D721Med (cell line): ENCODE measurements at regions not wholly inside any gene's neighbourhood (a gene's known extent, or its start where the extent isn't known, plus 50 kb on each side); places are given as distances from the start of the nearest gene placed in this dataset.

ENCODE experiments used
- DNase-seq: peaks from one replicate; pipeline ENCODE4 v3.0.0; 2011; ENCODE audit warnings: low spot score; ENCODE audit not compliant: insufficient read length
- FAIRE-seq: peaks from 2 replicates; lab custom pipeline; 2011; peaks lifted over from hg19 to GRCh38; lab: Jason Lieb, UNC
- CTCF ChIP-seq: IDR thresholded peaks from 2 replicates; pipeline ENCODE4 v1.5.1; 2012; ENCODE audit warnings: mild to moderate bottlenecking, control low read depth; ENCODE audit not compliant: insufficient read depth; ENCODE audit errors: missing control alignments

DNA sequence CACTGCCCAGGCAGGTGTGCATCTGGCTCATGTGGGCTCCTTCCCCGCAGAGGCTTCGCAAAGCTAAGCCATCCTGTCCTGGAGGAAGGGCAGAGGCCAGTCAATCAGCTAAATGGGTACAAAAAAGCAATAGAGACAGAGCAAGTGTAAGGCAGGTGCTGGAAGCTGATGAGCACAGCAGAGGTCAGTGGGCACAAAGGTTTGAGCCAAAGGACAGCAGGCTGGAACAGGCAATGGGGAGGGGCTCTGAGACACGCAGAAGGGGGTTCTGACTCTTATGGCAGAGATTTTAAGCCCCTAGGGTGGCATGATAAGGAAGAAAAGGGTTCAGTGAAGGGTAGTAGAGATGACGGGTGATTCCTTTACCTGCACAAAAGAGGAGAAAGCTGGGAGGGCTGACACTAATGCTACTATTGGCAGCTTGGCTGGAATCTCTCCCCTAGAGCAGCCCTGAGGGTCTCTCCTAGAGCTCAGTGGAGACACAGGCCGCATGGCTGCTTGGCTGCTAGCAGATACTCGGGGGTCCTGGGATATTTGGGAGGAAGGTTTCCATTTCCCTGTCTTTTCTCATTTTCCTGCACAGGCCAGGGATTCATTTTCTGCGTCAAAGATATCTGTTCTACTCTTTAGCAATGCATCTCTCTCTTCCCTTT, 132.4 kb downstream of the MYCN start:
- TF ChIP-seq CTCF, result no peak
- DNase-seq (no peak), FAIRE-seq (no peak)

DNA sequence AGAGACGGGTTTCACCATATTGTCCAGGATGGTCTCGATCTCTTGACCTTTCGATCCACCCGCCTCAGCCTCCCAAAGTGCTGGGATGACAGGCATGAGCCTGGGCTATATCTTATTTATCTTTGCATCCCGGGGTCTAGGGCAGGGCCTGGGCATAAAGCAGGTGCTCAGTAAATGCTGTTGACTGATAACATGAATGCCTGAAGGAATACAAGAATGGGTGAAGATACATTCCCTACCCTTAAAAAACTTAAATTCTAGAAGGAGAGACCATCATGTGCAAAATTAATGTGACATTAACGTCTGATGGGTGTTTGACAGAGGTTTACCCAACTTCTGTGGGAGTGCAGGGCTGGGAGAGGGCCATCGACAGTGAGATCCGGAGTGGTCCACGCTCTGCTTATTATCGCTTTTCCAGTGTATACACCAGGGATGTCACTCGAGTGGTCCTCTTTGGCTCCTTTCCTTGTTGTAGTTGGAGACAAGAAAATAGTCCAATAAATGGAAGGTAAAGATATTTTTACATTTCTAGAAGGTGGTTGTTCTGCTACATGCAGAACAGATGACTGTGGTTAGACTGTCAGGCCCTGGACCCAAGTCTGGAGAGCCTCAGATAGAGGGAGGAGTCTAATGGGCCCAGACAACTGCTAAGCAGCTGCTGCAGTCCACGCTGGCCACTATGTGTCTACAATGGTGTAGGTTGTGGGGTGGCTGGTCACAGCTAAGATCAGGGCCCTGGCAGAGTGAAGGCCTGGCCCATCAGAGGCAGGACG, 131.7 kb downstream of the MYCN start:
- DNase-seq, result no peak
- FAIRE-seq, result no peak
- TF ChIP-seq CTCF, result no peak

- no peak for TF ChIP-seq CTCF
- FAIRE-seq (no peak), DNase-seq (no peak)
Observed at GRCh38 chr2:16071039-16071864, 130.9 kb downstream of the MYCN start.

GRCh38 chr2:16070648-16070971, 130.3 kb downstream of the MYCN start:
- DNase-seq (no peak), FAIRE-seq (no peak)
- TF ChIP-seq CTCF, result no peak

GRCh38 chr2:16069933-16070647, 129.7 kb downstream of the MYCN start:
- no peak for FAIRE-seq
- no peak for TF ChIP-seq CTCF
- DNase-seq, result no peak

- FAIRE-seq (no peak), DNase-seq (no peak)
- TF ChIP-seq CTCF, result no peak
Observed at GRCh38 chr2:16069663-16069932, 129.2 kb downstream of the MYCN start.
